ENCODE measurements at regions not wholly inside any gene's neighbourhood (a gene's known extent, or its start where the extent isn't known, plus 50 kb on each side); places are given as distances from the start of the nearest gene placed in this dataset.

- no peak for DNase-seq (ENCODE audit: extremely low spot score)
- H3K4me3 ChIP-seq (ENCODE audit: low read depth, low read length), result no peak overlapping the region
- H3K27ac ChIP-seq (ENCODE audit: low read depth), result no peak overlapping the region
- H3K4me1 ChIP-seq (ENCODE audit: insufficient read depth), result no peaks in the 10 kb centered on the region
- H3K36me3 ChIP-seq (ENCODE audit: insufficient read depth), result no peaks in the 10 kb centered on the region
Measured at GRCh38 chr15:39320355-39320754, 260.5 kb upstream of the THBS1 start.

- Histone ChIP-seq H3K36me3 (ENCODE audit: insufficient read depth) (no peaks in the 10 kb centered on the region), H3K4me3 (ENCODE audit: low read depth, low read length) (no peak overlapping the region), H3K4me1 (ENCODE audit: insufficient read depth) (no peaks in the 10 kb centered on the region), H3K27ac (ENCODE audit: low read depth) (no peak overlapping the region)
- WGBS, result 98% methylated on average over 1 of the region's 1 CpG
- DNase-seq (ENCODE audit: extremely low spot score), result no peak
Measured at GRCh38 chr15:39320886-39321285, 260.0 kb upstream of the THBS1 start.

DNA sequence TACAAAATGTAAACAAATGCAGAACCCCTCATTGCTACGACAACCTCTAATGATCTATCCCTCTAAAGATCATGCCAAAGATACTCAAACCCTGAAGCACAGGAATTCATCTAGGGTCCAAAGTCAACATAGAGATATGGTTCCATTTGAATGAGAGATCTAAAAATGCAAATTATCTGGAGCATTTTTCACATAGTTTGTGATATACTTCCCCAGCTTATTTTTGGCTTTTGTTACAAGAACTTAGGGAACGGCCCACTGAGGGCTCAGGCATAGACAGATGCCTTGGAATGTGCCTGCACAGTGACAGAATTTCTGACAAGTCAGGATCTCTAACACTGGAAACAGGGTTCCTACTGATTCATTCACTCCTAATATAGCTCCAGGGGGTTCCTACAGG is 258.9 kb upstream of the THBS1 start:
- Histone ChIP-seq H3K36me3 (ENCODE audit: insufficient read depth) (no peaks in the 10 kb centered on the region), H3K27ac (ENCODE audit: low read depth) (no peak overlapping the region), H3K4me3 (ENCODE audit: low read depth, low read length) (no peak overlapping the region), H3K4me1 (ENCODE audit: insufficient read depth) (no peaks in the 10 kb centered on the region)
- WGBS, result 85% methylated on average over 2 of the region's 2 CpGs
- no peak for DNase-seq (ENCODE audit: extremely low spot score)

GRCh38 chr15:39323157-39323556 is 257.7 kb upstream of the THBS1 start:
- no peak for DNase-seq (ENCODE audit: extremely low spot score)
- Histone ChIP-seq H3K4me3 (ENCODE audit: low read depth, low read length) (no peak overlapping the region), H3K36me3 (ENCODE audit: insufficient read depth) (no peaks in the 10 kb centered on the region), H3K27ac (ENCODE audit: low read depth) (no peak overlapping the region), H3K4me1 (ENCODE audit: insufficient read depth) (no peaks in the 10 kb centered on the region)

DNA sequence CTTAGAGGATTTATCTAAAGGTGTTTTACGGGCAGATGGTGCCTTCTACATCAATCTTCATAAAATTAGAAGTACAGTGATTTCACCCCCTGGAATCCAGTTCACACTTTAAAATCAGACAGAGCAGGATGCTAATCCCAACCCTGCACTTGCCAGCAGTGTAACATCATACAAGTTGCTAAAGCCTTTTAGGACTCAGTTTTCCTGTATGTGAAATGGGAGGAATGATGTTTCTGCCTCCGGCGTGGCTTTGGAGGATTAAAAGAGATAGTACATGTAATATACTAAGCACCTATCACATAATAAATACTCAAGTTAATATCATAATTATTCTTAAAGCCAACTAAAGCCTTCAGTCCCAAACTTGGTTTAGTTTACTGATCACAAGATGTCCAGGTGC is 257.2 kb upstream of the THBS1 start:
- WGBS, result 97% methylated on average over 3 of the region's 3 CpGs
- no peaks in the 10 kb centered on the region for H3K4me1 ChIP-seq (ENCODE audit: insufficient read depth)

GRCh38 chr15:39326306-39326975 is 254.4 kb upstream of the THBS1 start:
- H3K36me3 ChIP-seq (ENCODE audit: insufficient read depth), result no peaks in the 10 kb centered on the region
- H3K27ac ChIP-seq (ENCODE audit: low read depth), result no peak overlapping the region
- no peaks in the 10 kb centered on the region for H3K4me1 ChIP-seq (ENCODE audit: insufficient read depth)
- WGBS, result 65% methylated on average over 5 of the region's 5 CpGs
- H3K4me3 ChIP-seq (ENCODE audit: low read depth, low read length), result no peak overlapping the region
- DNase-seq (ENCODE audit: extremely low spot score), result no peak

More for the DNA sequence above, 257.2 kb upstream of the THBS1 start:
- Histone ChIP-seq H3K27ac (ENCODE audit: low read depth) (no peak overlapping the region), H3K4me3 (ENCODE audit: low read depth, low read length) (no peak overlapping the region), H3K36me3 (ENCODE audit: insufficient read depth) (no peaks in the 10 kb centered on the region)
- no peak for DNase-seq (ENCODE audit: extremely low spot score)

DNA sequence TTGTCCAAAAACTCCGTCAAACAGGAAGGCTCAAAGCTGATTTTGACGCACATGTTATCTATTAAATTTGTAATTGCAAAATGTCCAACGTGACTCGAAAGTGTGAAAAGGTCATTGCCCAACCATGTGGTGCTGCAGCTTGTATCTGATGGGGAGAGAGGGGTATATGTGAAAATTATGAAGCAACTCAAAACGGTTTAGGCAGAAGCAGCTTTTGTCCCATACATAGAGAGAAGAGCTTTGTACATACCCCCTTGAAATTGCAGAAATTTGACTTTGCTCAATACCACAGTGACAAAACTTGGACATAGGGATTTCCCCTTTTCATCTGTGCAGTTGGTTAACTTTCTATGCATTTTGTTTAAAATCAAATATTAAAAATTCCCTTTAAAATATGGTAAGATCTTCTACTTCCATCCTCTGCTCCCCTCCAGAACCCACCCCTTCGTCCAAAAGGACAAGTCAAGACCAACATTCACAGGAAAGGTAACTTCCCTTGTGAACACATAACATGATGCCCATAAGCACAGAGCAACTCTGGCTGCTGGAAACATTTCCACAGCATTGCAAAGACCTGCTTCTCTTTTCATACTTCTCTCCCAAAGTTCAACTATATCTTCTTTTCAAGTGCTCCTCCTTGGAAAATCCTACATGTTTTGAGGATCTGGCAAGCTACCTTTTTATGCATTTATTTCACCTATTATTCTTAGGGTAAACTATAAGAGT is 253.7 kb upstream of the THBS1 start:
- no peak for DNase-seq (ENCODE audit: extremely low spot score)
- 82% methylated on average over 6 of the region's 6 CpGs for WGBS

GRCh38 chr15:39330061-39330460 is 250.8 kb upstream of the THBS1 start:
- 93% methylated on average over 6 of the region's 6 CpGs for WGBS
- no peaks in the 10 kb centered on the region for H3K4me1 ChIP-seq (ENCODE audit: insufficient read depth)
- no peak for DNase-seq (ENCODE audit: extremely low spot score)
- no peaks in the 10 kb centered on the region for H3K36me3 ChIP-seq (ENCODE audit: insufficient read depth)
- H3K4me3 ChIP-seq (ENCODE audit: low read depth, low read length), result no peak overlapping the region
- H3K27ac ChIP-seq (ENCODE audit: low read depth), result no peak overlapping the region

More for the DNA sequence above, 253.7 kb upstream of the THBS1 start:
- no peak overlapping the region for H3K27ac ChIP-seq (ENCODE audit: low read depth)
- H3K4me3 ChIP-seq (ENCODE audit: low read depth, low read length), result no peak overlapping the region
- H3K4me1 ChIP-seq (ENCODE audit: insufficient read depth), result no peaks in the 10 kb centered on the region
- no peaks in the 10 kb centered on the region for H3K36me3 ChIP-seq (ENCODE audit: insufficient read depth)

DNA sequence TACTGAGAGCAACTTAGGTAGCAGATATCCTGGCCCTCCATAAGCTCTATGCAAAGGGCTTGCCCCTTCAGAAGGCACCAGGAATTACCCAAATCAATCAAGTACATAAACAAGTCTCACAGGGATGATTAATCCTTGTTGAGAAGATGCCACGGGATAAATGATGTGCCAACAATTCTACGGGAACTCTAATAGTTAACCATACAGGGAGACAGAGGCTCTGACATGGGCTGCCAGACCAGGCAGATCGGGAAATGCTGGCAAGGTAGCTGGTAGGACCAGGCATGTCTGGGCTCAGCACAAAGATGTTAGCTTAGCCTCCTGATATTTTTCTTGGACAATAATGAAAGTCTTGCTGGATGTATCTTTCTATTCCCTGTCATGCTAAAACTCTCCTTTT is 249.3 kb upstream of the THBS1 start:
- no peak for DNase-seq (ENCODE audit: extremely low spot score)
- no peaks in the 10 kb centered on the region for H3K4me1 ChIP-seq (ENCODE audit: insufficient read depth)
- H3K36me3 ChIP-seq (ENCODE audit: insufficient read depth), result no peaks in the 10 kb centered on the region
- 91% methylated on average over 3 of the region's 3 CpGs for WGBS
- no peak overlapping the region for H3K27ac ChIP-seq (ENCODE audit: low read depth)
- H3K4me3 ChIP-seq (ENCODE audit: low read depth, low read length), result no peak overlapping the region

DNA sequence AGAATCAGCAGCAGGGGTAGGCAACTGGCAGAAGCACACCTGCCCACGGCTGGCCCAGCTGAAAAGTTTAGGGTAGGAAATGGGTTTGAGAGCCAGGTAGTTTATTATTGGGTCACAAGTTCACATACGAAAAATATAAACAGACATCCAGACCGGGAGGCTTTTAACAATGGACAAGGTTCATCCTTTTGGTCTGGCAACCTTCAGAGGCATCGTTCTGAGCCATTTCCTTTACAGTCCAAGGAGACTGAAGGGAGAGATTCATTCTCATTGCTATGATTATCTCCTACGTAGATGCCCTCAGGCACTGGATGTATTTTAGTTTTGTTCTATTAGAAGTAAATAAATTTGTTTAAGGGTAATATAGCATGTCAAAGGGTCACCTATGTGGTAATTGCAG is 248.0 kb upstream of the THBS1 start:
- Histone ChIP-seq H3K4me1 (ENCODE audit: insufficient read depth) (no peaks in the 10 kb centered on the region), H3K27ac (ENCODE audit: low read depth) (no peak overlapping the region), H3K36me3 (ENCODE audit: insufficient read depth) (no peaks in the 10 kb centered on the region), H3K4me3 (ENCODE audit: low read depth, low read length) (no peak overlapping the region)
- WGBS, result 74% methylated on average over 5 of the region's 5 CpGs
- DNase-seq (ENCODE audit: extremely low spot score), result no peak

- Histone ChIP-seq H3K36me3 (ENCODE audit: insufficient read depth) (no peaks in the 10 kb centered on the region), H3K27ac (ENCODE audit: low read depth) (no peak overlapping the region), H3K4me3 (ENCODE audit: low read depth, low read length) (no peak overlapping the region), H3K4me1 (ENCODE audit: insufficient read depth) (no peaks in the 10 kb centered on the region)
- DNase-seq (ENCODE audit: extremely low spot score), result no peak
- 91% methylated on average over 3 of the region's 3 CpGs for WGBS
Measured at GRCh38 chr15:39333393-39333792, 247.5 kb upstream of the THBS1 start.

- Histone ChIP-seq H3K4me1 (ENCODE audit: insufficient read depth) (no peaks in the 10 kb centered on the region), H3K36me3 (ENCODE audit: insufficient read depth) (no peaks in the 10 kb centered on the region), H3K4me3 (ENCODE audit: low read depth, low read length) (no peak overlapping the region), H3K27ac (ENCODE audit: low read depth) (no peak overlapping the region)
- DNase-seq (ENCODE audit: extremely low spot score), result no peak
- 67% methylated on average over 4 of the region's 4 CpGs for WGBS
Measured at GRCh38 chr15:39333896-39334295, 247.0 kb upstream of the THBS1 start.

GRCh38 chr15:39336926-39337325 is 244.0 kb upstream of the THBS1 start:
- Histone ChIP-seq H3K4me3 (ENCODE audit: low read depth, low read length) (no peak overlapping the region), H3K36me3 (ENCODE audit: insufficient read depth) (no peaks in the 10 kb centered on the region), H3K27ac (ENCODE audit: low read depth) (no peak overlapping the region), H3K4me1 (ENCODE audit: insufficient read depth) (no peaks in the 10 kb centered on the region)
- WGBS, result 53% methylated on average over 5 of the region's 5 CpGs
- no peak for DNase-seq (ENCODE audit: extremely low spot score)

DNA sequence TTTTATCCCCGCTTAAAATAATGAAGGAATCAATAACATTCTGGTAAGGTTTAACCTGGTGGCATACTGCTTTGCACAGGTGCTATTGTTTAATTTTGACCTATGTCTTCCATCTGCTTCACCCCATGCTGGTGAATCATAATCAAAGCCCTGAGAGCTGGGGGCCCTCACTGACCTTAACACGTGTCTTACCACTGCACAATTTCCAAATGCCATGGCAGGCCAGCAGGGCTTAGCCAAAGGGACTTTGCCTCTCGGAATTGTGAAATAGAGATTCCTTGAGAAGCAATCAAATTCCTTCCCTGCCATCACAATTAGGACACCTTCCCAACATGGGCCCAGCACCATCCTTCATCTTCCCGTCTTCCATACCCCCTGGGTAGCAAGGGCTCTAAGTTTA is 242.6 kb upstream of the THBS1 start:
- no peaks in the 10 kb centered on the region for H3K4me1 ChIP-seq (ENCODE audit: insufficient read depth)
- H3K4me3 ChIP-seq (ENCODE audit: low read depth, low read length), result no peak overlapping the region
- no peak for DNase-seq (ENCODE audit: extremely low spot score)
- H3K36me3 ChIP-seq (ENCODE audit: insufficient read depth), result no peaks in the 10 kb centered on the region
- WGBS, result 70% methylated on average over 4 of the region's 4 CpGs
- H3K27ac ChIP-seq (ENCODE audit: low read depth), result no peak overlapping the region

All from urinary bladder (tissue), 3 donors.